ENCODE measurements at regions not wholly inside any gene's neighbourhood (a gene's known extent, or its start where the extent isn't known, plus 50 kb on each side); places are given as distances from the start of the nearest gene placed in this dataset.

DNA sequence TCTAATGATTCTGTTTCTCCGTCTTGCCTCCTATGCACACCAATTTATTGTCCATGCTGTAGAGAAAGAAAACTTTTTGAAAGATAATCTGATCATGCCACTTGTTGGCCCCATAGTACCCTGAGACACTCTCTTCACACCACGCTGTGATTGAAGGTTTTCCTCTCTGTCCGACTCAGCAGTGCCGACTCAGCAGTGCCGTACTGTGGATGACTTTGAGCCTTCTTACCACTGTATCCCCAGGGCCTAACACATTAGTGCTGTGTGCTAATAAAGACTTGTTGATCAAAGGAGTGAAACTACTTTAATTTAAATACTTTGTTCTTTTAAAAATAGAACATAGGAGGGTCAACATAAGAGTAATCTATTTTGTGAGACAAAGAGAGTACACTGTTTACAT, 429.6 kb downstream of the KLF12 start:
- DNase-seq (ENCODE audit: low read depth) = no peak

DNA sequence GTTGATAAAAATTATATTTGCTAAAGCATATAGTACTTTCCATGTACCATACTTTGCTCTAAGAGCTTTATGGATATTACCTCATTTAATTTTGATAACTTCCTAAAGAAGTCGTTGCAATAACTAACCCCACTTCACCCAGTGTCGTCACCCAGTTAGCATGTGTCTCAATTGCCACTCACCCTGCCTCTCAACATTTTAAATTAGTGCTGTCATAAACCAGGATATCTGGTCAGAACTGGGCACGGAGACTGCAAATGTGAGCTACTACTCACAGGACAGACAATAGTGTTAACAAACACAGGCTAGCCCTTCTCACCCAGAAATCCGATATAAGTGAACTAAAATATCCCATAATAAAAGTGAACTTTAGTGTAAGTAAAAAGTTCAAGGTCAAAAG, 430.6 kb downstream of the KLF12 start:
- DNase-seq (ENCODE audit: low read depth) = no peak

DNA sequence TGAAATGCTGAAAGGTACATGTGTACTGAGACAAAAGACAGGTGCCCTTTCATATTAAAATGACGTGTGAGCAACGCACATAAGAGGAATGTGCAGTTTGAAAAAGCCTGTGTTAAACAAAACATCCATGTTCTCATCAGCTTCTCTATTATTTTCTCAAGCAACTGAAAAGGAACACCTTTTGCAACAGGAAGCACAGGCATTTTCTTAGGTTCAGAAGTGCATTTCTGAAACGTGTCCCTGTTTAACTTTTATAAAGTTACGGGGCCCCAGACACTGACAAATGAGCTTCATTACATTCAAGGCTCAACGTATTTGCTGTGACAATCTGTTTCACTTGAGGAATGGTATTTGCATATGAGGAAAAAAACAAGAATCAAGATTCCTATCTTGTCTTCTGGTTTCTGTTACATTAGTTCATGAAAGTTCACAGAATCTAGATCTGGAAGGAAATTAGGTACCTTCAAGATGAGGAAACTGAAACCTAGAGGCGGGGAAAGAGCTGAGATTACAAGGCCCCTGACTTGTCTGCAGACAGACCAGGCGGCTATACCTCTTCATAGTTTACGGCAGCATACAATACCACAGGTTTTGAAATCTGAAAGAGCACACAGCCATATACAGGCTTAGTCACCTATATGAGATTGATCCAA, 431.7 kb downstream of the KLF12 start:
- no peak for DNase-seq (ENCODE audit: low read depth)

DNA sequence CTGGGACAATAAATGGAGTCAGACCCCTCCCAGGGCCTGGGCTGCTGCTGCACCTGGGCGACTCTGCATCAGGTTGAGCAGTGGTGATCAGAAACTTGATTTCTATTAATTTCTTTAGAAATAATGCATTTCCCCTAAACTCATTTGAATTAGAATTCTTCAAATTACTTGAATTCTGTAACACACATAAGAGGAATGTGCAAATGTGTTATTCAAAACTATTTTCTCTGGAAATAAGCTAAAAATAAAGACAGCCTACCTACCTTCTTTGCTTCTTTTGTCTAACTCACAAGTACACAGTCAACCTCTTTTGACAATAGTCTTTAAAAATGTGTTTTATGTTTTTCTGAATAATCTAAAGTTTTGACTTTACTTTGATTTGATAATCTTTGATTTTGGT, 433.0 kb downstream of the KLF12 start:
- DNase-seq (ENCODE audit: low read depth) = no peak

DNA sequence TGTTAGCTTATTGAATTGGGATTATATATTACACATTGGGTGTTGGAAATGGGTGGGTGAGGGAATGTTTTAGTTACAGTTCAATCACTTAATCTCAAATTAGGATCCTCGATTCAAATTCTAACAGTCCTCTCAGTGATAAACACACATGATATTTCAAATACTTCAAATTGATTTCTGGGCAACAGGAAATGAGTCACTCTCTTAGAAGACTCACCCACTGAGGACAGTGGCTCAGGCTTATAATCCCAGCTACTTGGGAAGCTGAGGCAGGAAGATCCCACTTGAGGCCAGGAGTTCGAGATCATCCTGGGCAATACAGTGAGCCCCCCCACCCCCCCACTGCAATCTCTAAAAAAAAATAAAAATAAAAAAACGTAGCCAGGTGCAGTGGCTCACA, 435.3 kb downstream of the KLF12 start:
- no peak for DNase-seq (ENCODE audit: low read depth)

DNA sequence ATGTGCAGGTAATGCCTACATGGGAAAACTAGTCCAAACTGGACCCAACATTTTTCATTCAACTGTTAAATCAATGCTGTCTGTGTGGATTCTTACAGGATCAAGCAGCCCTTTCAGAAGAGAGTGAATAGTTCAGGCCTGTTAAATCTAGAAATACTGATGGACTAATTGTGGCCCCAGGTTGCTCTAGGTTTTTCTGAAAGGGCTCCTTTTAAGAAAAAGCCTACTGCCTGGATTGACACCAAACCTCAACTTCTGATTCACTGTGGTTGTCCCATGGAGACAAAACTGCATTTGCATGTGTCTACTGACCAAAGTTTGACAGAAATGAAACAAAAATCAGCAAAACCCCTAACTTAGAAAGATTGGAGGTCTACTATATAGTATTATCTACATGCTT, 437.0 kb downstream of the KLF12 start:
- DNase-seq (ENCODE audit: low read depth) = no peak

DNA sequence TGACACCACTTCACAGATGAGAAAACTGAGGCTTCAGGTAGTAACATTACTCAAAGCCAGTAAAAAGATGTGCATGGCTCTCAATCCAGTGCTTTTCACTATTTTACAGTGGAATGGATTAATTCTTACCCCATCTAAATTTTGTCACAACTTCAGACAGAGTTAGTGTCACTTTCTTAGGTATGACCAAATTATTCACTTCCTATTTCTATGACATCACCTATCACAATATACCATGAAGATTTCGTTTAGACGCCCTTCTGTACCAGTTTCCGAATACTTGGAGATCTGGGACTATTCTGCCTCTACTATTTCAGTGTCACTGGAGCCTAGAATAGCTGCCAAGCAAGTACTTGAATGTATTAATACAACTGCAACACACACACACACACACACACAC, 437.5 kb downstream of the KLF12 start:
- no peak for DNase-seq (ENCODE audit: low read depth)

DNA sequence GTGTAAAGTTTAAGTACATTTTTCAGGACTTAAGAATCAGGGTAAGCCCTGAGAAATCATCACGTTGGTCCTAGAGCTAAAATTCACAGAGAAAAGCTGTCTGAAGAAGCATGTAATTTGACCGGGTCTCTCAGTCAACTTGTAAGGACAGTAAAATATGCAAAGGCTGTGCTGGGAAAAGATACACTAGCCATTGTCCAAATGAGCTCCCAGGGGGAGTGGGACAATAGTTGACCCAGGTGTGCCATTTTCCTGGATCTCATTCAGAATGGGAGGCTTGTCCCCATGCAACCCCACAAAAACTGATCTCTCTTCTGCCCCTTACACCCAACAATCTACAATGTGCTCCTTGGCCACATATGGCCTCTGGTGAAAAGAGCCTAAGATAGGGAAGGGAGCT, 437.9 kb downstream of the KLF12 start:
- DNase-seq (ENCODE audit: low read depth) = no peak

DNA sequence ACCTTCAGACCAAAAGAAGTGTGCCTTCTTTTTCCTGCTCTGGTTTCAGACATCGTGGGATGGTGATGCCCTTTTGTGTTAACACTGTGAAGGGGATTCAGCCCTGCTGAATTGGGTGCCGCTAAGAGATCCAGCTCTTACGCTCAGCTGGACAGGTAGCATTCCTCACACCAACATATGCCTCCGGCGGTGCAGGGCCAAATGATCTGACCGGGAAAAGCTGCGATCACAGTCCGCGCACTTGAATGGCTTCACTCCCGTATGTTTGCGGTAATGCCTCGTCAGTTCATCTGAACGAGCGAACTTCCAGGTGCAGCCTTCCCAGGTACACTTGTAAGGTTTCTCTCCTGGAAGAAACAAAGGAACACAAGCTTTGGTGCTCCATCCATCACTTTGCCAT, 438.9 kb downstream of the KLF12 start:
- DNase-seq (ENCODE audit: low read depth) = no peak

DNA sequence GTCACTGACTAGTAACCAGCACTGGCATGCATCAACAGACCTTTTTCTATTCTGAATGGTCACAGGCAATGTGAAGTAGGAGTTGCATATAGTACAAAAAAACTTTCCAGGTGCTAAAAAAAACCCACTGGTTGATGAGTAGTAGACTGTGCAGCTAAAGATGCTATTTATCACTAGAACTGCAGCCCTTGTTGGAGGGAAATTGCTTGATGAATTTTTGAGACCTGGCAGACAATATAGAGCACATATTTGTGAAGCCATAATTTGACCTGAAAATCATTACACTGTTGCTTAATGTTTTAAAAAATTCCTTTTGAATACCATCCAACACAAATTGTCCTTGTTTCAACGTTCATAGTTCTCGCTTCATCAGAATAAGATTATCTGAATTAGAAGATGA, 441.0 kb downstream of the KLF12 start:
- no peak for DNase-seq (ENCODE audit: low read depth)

DNA sequence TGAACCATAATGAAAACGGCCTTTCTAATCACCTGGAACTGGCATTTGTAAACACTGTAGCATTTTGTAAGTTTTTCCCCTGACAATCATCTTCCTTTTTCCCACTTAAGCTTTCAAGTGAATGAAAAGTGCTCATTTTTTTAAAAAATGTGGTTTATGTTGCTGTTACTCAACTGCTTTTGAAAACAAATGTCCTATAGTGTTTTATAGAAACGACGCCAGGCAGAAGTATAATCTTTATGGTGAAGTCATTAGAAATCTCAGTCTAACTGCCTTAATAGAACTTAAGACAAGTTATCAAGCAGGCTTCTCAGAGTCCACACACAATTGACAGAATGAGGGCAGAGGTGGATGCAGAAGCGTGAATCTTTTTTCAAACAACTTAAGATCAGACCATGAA, 442.3 kb downstream of the KLF12 start:
- DNase-seq (ENCODE audit: low read depth) = no peak

DNA sequence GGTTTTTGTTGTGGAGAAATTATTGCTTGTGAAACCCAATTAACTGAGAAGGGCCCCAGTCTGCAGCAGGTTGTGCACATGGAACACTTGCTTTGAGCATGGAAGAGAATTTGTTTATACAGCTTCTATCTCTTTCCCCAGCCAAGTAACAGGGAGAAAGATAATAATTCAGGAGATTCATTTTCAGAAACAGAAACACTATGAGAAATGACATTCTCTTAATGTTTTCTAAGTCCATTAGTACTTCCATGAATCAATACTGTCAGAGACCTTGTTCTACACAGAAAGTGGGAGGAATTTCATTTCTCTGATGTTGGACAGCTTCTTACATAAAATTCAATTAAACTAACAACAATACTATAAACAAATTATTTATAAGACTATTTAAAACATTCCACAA, 446.3 kb downstream of the KLF12 start:
- DNase-seq (ENCODE audit: low read depth) = no peak

DNA sequence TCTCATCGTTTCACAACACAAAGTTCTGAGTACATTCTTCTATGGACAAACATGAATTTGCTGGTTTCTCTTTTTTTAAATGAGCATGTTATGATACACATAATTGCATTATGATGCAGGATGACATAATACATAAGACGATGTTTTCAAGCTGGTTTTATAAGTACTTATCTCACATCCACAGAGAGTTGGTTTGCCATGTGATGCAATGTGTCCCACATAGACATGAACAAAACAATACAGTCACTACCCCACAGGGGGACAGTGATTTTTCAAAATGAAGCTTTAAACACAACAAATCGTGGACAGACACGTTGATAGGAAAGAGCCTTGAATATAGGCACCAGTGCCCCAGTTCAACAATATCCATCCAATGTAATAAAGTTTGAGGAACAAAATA, 447.1 kb downstream of the KLF12 start:
- DNase-seq (ENCODE audit: low read depth) = no peak

DNA sequence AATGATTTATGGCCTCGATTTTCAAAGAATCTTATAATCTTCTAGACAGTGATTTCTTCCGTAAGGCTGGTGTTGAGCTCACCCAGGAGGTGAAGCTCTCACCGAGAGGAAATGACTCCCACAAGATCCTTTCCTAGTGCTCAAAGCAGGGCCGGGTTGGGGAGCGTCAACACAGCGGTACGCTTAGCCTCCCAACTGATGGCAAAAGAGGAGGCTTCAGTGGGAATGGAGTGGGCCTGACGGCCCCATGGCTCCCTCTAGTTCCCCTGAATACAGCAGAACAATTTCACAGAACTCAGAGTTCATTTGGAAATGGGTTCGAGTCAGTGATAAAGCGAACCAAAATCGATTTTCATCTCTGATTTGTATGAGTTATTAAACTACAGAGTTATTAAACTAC, 449.5 kb downstream of the KLF12 start:
- no peak for DNase-seq (ENCODE audit: low read depth)

DNA sequence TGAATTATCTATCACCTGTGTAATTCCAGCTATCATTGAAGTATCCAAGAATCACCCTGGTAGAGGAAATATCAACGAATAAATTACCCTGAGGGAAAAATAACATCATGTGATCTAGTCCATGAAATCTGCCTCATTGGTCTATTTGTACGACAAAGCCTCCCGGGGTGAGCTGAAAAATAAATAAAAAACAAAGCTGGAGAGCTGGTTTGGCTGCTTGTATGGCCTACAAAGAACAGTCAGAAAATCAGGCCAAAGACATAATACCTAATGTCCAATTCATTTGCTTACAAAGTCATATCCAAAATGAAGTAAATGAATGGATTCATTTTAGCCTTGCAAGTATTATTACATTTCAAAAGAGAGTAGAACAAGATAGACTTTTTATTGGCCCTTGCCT, 449.9 kb downstream of the KLF12 start:
- no peak for DNase-seq (ENCODE audit: low read depth)

DNA sequence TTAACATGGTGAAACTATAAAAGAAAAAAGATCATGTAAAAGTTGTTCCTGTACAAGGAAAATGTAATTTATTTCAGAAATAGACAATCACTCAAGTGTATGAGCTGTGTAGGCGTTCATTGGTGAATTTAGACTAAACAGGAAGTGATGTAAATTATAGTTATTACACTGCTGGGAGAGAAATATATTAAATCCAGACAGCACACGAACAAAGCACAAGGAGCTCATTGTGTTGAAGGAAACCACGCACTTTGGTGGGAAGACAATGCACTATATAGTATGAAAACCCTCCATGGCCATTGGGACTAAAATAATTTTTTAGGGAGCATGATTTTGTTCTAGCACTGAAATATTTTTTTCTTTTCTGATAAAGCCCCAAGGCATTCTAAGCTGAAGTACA, 450.5 kb downstream of the KLF12 start:
- no peak for DNase-seq (ENCODE audit: low read depth)

DNA sequence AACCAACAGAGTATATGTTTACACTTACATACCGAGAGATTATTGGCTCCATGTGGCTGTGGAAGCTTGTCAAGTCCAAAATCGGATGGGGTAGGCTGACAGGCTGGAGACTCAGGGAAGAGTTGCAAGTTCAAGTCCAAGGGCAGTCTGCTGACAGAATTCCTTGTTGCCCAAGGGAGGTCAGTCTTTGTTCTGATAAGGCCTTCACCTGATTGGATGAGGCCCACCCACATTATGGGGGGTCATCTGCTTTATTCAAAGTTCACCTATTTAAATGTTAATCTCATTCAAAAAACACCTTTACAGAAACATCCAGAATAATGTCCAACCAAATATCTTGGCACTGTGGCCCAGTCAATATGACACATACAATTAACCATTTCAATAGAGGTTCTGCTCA, 452.4 kb downstream of the KLF12 start:
- no peak for DNase-seq (ENCODE audit: low read depth)

DNA sequence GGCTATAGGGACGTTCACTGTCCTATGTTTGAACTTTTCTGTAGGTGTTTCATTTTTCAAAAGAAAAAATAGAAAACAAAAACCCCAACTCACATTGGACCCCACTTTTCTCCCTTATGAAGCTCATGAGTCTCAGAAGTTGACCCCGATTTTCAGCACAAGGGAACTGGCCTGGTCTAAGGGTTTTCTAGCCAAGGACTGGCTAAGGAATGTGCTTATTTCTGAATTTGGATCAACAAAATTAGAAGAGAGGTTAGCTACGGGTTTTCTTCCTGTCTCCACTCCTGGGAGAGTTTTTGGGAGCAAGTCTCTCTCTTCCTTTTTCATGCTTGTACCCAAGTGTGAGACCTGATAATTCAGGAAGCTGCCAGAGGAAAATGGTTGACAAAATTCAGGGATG, 453.2 kb downstream of the KLF12 start:
- no peak for DNase-seq (ENCODE audit: low read depth)

DNA sequence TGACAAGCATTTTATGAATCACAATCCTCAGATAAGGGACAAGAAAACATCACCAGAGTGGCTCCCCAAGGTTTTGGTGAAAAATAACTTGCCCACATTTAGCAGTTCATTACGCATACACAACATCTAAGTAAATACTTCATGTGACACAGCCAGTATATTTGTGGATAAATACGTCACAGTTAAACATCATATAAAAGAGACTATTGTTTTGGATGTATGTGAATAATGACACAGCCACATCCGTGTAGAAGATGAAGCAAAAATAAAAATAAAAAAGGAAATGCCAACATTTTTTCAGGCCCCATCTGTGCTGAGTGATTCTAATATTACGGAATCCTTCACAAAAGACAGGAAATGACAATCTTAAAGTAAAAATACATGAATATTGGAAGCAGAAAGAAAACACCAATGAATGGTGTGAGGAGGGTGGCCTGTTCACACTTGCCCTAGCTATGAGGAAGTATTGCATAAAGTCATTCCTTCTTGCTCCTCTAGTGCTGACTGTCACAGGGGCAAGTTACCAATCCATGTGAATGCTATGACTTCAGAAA, 457.1 kb downstream of the KLF12 start:
- DNase-seq (ENCODE audit: low read depth) = no peak

DNA sequence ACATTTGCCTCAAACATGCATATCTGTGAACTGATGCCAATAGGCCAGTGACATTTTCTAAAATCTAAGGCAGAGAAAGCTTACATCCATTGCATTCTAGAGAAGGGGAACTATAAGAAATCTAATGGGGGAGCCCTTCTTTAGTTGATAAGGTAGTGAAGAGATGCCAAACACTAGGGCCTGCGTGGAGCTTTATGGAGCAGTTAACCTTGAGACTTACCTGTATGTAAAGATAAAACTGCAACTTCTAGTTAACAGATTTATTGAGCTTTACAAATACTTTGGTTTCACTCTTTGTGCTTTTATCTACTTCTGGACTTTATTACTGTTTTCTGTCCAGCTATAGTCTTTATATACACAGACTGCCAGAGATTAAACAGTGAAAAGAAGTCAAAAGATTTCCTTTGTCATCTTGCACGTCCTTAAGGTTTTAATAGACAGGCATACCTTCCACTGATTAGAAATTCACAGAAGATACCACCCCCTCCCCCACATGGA, 457.6 kb downstream of the KLF12 start:
- no peak for DNase-seq (ENCODE audit: low read depth)

DNA sequence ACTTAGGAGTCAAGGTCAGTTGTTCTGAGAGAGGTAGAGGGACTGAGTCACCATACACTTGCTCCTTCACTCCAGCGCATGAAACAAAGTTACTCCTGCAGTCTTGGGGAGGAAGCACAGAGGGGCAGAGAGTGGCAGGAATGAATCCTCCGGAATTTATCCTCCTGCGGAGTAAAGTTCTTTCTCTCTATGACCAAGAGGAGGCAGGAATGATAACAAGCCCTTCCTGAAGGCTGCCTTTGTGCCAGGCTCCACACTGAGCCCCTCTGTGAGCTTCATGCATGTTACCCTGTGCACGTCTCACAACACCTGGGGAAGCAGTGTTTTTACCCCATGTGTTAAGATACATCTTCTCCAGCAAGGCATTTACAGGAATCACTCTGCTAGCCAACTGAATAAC, 458.4 kb downstream of the KLF12 start:
- no peak for DNase-seq (ENCODE audit: low read depth)

DNA sequence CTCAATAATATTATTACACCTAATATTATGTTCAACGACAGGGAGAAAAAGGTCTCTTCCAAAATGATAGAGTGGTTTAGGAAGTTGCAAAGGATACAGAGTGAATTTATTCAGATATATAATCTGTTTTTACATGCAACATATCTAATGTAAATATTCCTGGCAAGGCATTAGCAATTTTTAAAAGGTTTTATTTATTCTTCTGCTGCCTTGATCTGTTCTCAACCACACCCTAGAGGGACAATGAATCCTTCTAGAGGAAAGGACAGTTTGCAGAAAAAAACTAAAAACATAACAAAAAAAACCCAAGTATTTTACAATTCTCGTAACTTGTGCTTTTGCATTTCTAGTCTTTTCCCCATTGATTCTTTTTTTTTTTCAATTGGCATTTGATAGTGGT, 459.6 kb downstream of the KLF12 start:
- no peak for DNase-seq (ENCODE audit: low read depth)

DNA sequence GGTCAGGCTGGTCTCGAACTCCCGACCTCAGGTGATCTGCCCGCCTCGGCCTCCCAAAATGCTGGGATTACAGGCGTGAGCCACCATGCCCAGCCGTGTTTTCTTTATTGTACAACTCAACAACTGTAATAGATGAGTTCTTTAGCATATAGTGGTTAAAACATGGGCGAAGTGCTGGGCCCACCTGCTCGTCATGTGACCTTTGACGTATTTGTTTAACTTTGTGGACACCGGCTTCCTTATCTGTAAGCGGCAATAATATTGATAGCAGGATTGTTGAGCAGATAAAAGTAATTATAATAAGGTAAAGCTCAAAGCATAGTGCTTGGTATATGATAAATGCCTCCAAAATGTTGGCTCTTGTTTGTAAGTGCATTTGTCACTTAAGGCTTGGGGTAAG, 460.3 kb downstream of the KLF12 start:
- no peak for DNase-seq (ENCODE audit: low read depth)

DNA sequence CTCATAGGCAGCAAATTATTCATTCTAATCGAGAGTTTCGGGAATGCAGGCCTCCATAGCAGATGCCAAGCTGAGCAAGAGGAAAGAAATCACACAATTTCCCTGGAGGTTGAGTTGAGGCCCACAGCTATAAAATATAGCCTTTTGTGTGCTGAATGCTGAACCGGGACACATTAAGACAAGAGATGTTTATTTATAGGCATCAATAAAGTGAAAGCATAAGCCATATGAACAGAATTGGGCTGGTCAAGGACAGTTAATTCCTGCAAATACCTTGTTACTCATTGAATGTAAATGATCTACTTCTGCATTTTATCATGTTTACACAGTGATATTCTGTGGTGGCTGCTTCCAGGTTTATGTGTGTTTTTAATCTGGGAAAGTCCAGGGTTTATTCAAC, 461.7 kb downstream of the KLF12 start:
- no peak for DNase-seq (ENCODE audit: low read depth)
